ENCODE measurements at regions not wholly inside any gene's neighbourhood (a gene's known extent, or its start where the extent isn't known, plus 50 kb on each side); places are given as distances from the start of the nearest gene placed in this dataset.

GRCh38 chr15:98398886-98399285 lies 249.5 kb upstream of the IGF1R start:
- TF ChIP-seq CTCF (IDR thresholded peaks at IDR 0.05; ENCODE audit: low read depth, low read length, poor library complexity, severe bottlenecking) = no peak
- no peak for TF ChIP-seq EZH2phosphoT487 (IDR thresholded peaks at IDR 0.05; ENCODE audit: borderline replicate concordance, low read length)

Data from DOHH2 (cell line).